GM19452 (cell line): ENCODE measurements at regions not wholly inside any gene's neighbourhood (a gene's known extent, or its start where the extent isn't known, plus 50 kb on each side); places are given as distances from the start of the nearest gene placed in this dataset.

Source experiments
- ATAC-seq: cut with Tn5 transposase; IDR thresholded peaks from one replicate; pipeline ENCODE4 v1.9.1; 2021; ENCODE audit not compliant: unreplicated experiment

- no peak for ATAC-seq
Measured at GRCh38 chr22:49034836-49035817, 792.5 kb downstream of the BRD1 start.

DNA sequence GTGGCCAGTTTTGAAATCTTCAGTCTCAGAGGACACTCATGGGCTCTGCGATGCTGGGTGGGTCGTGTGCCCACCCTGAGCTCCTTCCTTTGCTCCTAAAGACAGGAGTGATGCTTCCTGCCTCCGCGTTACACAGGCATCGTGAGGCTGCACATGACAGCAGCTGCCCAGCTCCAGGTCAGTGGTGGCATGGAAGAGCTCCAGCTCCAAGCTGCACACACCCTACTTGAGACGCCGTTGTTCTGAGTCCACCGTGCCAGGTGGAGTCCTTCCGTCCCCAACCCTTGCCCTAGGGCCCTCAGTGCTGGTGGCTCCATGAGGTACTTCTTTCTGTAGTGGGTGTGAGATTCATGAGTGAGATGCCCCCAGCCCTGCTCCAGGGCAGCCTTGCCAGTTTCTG is 794.1 kb downstream of the BRD1 start:
- ATAC-seq, result no peak

- ATAC-seq, result no peak
Measured at GRCh38 chr22:49032821-49033220, 794.9 kb downstream of the BRD1 start.

DNA sequence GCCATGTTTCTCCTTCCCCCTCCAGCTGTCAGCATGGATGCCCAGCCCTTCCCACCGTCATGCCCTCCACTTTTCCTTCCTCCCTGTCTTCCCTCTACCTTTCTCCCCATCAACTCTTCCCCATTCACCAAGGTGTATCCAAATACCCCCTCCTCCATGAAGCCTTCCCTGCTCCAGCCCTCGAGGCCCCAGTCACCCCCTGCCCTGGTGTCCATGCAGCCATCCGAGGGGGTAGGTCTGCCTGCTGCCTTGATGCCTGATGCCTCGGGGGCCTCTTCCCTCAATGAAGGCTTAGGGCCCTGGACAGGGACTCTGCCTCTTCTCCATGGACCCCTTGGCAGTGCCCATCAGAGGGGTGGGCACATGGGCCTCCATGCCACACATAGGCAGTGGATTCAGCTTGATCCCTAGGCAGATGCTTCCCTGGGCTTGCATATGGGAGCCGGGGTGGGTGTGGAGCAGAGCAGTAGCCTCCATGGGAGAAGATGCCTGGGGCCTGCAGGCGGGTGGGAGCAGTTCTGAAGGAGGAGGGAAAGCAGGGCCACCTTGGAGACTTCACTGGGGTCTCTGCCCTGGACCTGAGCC is 795.8 kb downstream of the BRD1 start:
- no peak for ATAC-seq

DNA sequence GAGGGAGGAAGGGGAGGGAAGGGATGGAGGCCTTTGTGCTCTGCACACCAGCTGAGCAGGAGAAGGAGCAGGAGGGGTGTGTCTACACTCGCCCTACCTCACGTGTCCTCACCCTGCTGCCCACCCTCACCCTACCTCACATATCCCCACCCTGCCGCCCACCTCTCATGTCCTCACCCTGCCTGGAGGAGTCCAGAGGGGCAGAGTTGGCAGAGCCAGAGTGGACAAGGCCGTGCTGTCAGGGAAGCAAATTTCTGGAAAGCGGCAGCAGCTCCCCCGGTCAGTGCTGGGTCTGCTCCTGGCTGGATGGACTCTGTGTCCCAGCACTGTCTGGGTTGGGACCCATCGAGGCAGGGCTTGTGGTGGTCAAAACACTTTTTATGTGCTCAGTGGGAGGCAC is 799.6 kb downstream of the BRD1 start:
- no peak for ATAC-seq

- no peak for ATAC-seq
Measured at GRCh38 chr22:49027368-49027670, 800.4 kb downstream of the BRD1 start.

DNA sequence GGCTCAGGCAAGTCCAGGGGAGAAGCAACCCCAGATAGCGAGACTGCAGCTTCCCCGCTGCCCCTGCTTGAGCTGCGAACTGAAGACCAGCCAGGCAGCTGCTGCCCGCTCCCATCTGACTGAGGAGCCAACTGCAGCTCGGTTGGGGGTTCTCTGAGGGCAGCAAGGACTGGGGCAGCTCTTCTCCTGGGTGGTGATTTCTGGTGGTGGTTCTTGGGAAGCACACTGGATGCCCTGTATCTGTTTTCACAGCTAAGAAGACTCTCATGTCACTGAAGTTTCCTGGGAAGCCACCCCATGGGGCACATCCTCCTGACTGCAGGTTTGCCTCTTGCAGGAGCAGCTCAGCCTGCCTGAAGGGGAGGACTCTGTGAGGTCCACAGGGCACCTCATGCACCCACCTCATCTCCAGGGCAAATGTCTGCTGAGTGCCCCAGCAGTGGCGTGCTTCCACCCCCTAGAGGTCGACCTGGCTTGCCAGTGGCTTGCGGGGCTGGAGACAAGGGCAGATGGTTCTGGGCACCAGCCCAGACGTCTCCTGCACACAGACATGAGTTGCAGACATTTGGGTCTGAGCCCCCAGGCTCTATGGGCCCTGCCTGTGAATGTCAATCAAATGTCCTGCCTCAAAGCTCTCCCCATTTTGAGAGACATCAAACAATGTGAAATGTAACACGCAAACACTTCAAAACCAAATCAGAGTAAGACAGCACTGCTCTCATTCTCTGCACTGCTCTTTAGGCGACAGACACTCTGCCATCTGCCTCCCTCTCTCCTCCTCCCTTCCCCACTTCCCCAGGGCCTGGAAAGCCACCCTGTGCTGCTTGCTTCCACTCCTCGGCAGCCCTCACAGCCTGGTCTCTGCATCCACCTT is 800.9 kb downstream of the BRD1 start:
- ATAC-seq, result no peak

GRCh38 chr22:49025791-49026493 is 801.7 kb downstream of the BRD1 start:
- ATAC-seq, result no peak

- no peak for ATAC-seq
Measured at GRCh38 chr22:49024775-49025440, 802.8 kb downstream of the BRD1 start.

DNA sequence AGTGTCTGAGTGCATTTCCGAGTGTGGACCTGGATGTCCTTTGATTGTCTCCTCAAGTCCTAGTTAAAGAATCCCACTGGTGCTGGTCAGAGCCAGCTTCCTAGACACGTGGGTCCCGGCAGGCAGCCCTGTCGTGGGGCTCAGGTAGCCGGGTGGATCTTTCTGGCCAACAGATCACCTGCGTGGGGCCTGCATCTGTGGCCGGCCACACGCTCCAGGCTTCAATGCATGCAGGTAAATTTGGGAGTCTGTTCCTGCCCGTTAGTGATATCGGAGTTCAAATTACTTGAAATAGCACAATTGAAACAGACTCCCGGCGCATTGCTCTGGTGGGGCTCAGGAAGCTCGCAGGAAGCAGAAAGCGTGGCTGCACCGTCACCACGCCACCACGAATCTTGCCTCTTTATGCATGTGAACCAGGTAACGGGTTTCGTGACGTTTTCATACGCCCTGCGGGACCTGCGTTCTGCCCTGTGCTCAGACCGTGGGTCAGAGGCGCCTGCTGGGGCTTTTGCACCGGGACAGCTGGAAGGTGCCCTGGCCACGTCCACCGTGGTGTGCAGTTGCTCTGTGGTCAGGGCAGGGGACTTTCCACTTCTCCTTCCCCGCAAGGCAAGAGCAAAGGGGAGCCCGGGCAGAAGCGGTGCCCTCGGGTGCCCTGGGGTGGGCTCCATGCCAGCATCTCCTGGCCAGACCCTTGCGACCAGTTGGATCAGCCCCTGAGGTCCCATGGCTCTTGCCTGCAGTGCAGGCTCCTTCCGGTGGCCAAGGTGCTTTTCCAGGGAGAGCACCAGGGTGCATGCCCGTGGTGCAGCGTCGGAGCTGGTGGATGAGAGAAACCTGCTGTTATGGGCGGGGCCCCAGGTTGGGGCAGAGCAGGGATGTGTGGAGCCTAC is 803.5 kb downstream of the BRD1 start:
- ATAC-seq, result no peak

DNA sequence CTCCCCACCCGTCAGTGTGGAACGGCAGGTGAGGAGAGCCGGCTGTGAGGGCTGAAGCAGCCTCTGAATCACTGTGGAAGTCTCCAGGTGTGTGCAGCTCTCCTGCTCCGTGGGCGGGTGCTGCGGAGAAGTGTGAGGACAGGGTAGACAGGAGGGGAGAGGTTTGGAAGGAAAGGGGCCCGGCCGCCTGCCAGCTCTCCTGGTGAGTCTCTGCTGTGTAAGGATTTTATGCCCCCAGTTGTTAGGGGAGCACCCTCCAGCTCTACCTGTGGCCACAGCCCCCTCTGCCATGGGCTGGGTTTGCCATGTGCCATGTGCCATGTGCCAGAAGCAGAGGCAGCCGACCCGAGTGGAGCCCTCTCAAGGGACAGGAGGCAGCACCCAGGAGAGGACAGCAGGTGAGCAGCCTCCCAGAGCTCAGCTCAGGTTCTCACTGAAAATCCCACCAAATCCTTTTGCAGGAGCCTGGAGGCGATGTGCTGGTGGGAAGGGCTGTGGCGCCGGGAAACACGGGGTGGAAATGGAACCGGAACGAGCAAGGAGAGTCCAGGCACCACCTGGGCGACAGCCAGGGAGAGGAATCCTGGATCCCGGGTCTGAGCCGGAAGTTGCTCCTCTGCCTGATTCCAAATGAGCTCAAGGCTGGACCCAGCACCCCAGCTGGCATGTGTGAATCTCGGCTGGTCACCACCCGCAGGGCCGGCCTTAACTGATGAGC is 804.4 kb downstream of the BRD1 start:
- ATAC-seq, result no peak

DNA sequence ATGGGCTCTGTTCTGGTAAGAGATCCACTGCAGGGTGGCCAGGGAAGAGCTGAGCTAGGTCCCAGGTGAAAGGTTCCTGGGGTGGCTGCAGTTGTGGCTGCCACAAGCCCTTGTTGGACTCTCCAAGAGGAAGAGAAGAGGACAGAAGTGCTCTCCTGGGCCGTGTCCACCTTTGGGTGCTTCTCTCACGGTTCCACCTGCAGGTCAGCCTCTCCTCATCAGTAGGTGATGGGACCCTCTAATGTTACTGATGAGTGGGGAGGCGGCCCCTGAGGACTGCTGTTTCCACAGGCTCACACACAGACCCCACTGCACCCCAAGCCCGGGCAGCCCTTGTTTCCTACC is 804.9 kb downstream of the BRD1 start:
- ATAC-seq, result no peak

DNA sequence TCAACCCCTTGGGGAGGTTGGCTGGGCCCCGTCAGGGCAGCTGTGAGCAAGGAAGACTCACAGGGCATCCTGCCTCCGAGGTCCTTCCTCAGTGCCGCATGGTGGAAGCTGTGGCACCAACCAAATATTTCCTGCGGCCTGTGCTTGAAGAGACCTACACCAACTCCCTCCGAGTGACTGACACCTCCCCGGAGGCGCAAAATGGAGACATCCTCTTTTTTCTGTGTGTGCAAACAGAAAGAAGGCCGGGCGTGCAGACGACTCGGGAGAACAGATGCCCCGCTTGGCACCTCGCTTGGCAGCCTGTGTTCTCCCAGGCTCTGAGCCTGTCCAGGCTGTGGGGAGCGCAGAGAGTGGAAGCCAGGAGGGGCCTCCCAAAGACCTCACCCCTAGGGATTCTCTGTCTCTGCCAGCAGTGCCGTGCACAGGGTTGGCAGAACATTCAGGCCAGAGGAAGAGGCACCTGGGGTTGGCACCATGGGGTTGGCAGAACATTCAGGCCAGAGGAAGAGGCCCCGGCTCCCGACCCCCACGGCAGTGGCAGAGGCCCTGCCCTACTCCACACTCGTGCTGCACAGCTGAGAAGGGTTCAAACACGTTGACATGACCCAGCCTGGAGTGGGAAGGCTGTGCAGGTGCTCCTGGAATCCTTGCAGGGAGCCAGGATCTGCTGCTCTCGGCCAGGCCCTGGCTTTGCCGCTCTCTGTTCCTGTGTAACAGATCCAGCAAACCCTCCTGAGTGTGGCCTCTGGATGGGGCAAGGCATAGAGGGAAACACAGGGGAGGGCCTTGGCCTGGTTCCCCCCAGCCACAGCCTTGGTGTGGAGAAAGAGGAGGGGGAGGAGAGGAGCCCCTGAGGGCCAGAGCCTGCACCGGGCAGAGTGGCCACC is 805.5 kb downstream of the BRD1 start:
- no peak for ATAC-seq

DNA sequence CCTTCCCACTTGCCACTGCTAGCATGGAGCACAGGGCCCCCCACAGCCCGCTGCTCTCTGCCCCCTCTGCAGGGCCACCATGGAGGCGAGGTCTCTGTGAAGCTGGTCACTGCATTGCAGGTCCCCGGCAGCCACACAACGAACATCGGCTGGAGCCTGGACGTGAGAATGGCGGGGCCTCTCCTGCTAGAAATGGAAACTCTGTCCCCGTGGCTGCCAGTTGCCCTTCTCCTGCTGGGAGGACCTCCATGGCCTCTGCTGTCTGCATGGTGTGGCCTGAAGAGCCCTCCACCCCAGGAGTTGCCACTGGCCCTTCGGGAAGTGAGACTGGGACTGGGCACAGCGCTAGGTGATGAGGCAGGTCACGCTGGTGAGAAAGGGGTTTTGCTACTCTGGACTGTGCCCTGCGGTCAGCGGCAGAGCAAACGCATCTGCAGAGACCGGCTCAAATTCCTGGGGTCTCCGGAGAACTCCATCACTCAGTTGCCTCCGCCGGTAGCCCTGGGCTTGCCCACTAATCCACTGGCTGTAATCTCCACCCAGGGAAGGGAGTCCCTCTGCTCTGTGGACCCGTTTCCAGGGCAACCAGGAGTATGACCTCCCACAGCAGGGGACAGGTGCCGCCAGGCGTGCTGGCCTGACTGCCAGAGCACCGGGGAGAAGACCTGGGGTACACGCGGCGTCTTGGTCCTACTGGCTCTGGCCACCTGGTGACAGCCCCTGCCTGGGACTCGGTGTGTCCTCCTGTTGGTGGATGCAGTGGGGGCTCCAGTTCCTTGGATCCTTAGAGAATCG is 806.3 kb downstream of the BRD1 start:
- ATAC-seq, result no peak

DNA sequence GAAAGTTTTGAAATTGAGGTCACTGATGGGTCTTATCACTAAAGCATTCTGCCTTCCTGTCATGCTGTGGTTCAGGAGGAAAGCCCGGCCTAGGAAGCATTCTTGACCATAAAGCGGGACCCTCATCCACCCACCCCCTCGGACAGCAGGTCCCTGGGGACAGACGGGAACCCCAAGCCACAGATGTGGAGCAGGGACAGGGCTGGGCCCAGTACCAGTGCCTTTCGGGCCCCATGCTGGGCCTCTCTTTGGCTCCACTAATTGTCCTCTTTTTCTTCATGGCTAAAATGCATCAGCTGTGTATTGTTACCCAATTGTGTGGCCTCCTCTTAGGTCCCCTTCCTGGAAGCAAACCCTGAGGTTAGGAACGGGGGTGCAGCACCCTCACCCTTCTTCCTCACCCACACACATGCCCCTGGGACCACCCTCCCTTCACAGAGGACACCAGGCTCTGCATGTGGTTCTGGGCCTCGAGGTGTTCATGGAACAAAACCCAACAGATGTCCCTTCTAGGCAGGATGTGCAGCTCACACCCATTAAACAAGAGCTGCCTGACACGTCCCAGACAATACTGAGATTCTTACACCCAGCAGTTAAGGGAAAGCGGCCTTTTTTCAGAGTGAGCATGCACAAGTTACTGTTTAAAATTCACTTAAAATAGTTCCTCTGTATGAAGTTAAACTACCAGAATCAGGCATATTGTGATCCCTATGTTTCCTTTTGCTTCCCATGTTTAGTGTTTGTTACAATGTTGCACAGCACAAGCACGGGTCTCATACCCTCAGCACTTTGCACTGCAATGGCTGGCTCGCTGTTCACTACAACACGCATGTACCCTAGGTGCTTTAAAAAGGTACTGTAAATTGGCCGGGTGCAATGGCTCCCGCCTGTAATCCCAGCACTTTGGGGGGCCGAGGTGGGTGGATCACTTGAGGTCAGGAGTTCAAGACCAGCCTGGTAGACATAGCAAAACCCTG is 807.6 kb downstream of the BRD1 start:
- no peak for ATAC-seq

DNA sequence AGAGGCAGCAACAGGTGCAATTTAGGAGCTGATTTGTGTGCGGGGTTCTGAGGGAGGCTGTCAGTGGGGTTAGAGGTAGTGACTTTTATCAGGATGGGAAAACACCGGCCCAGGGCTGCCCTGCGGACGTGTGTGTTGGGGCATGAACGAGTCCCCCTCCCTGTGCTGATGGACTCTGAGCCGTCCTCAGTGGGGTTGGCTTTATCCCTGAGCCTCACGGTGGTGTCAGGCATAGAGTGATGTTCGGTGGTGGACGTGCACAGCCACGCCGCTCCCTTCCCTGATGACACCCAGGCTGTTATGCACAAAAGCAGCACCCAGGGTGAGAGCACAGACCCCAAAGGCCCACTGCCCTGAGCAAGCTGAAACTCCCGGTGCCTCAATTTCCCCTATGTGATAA is 809.1 kb downstream of the BRD1 start:
- ATAC-seq, result no peak
